Ishikawa (cell line): ENCODE measurements at regions not wholly inside any gene's neighbourhood (a gene's known extent, or its start where the extent isn't known, plus 50 kb on each side); places are given as distances from the start of the nearest gene placed in this dataset.

Experiments used
- CEBPB ChIP-seq: IDR thresholded peaks from 2 replicates; pipeline ENCODE4 v1.6.1; 2012
- EGR1 ChIP-seq: IDR thresholded peaks from 2 replicates; pipeline ENCODE4 v1.6.1; 2012
- EP300 ChIP-seq: IDR thresholded peaks from 2 replicates; pipeline ENCODE4 v1.6.1; 2012; ENCODE audit warnings: borderline replicate concordance
- RAD21 ChIP-seq: IDR thresholded peaks from 2 replicates; pipeline ENCODE4 v1.6.1; 2012; ENCODE audit warnings: low read depth
- TAF1 ChIP-seq: IDR thresholded peaks from 2 replicates; pipeline ENCODE4 v1.6.1; 2012; ENCODE audit warnings: low read depth, mild to moderate bottlenecking
- TCF12 ChIP-seq: IDR thresholded peaks from 2 replicates; pipeline ENCODE4 v1.6.1; 2012; ENCODE audit warnings: low read depth
- YY1 ChIP-seq: IDR thresholded peaks from 2 replicates; pipeline ENCODE4 v1.6.1; 2012; ENCODE audit warnings: low read depth
- ZBTB7A ChIP-seq: IDR thresholded peaks from 2 replicates; pipeline ENCODE4 v1.6.1; 2012; ENCODE audit warnings: low read depth
- TF ChIP-seq, protein P1 (sequence below): IDR thresholded peaks from 2 replicates; pipeline ENCODE4 v1.6.1; 2012
- TF ChIP-seq, protein P2 (sequence below): IDR thresholded peaks from 2 replicates; pipeline ENCODE4 v1.6.1; 2012
- TF ChIP-seq, protein P3 (sequence below): IDR thresholded peaks from 2 replicates; pipeline ENCODE4 v1.6.1; 2012; ENCODE audit warnings: low read depth, mild to moderate bottlenecking

DNA sequence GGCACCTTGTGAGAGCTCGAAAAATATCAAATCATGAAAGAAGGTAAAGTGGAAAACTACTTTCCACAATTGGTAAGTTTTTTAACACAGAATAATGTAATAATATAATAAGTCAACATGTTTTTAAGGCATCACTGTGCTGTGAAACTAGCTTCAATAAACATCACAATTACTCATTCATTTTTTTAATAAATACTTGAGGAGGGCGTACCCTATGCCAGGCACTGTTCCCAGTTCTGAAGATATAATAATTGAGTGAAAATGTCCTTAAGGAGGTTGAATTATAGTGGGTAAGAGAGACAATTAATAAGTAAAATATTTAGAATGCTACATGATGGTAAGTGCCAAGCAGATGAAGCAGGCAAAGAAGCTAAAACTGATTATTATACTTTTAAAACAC lies 381.4 kb downstream of the ELAVL2 start:
- TF ChIP-seq TAF1 (no peak), YY1 (no peak), CEBPB (no peak), EGR1 (no peak), RAD21 (no peak), EP300 (no peak), ZBTB7A (no peak), TCF12 (no peak)
- TF ChIP-seq, protein P1, sequence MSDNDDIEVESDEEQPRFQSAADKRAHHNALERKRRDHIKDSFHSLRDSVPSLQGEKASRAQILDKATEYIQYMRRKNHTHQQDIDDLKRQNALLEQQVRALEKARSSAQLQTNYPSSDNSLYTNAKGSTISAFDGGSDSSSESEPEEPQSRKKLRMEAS = no peak
- TF ChIP-seq, protein P2, sequence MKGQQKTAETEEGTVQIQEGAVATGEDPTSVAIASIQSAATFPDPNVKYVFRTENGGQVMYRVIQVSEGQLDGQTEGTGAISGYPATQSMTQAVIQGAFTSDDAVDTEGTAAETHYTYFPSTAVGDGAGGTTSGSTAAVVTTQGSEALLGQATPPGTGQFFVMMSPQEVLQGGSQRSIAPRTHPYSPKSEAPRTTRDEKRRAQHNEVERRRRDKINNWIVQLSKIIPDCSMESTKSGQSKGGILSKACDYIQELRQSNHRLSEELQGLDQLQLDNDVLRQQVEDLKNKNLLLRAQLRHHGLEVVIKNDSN = no peak
- TF ChIP-seq, protein P3, sequence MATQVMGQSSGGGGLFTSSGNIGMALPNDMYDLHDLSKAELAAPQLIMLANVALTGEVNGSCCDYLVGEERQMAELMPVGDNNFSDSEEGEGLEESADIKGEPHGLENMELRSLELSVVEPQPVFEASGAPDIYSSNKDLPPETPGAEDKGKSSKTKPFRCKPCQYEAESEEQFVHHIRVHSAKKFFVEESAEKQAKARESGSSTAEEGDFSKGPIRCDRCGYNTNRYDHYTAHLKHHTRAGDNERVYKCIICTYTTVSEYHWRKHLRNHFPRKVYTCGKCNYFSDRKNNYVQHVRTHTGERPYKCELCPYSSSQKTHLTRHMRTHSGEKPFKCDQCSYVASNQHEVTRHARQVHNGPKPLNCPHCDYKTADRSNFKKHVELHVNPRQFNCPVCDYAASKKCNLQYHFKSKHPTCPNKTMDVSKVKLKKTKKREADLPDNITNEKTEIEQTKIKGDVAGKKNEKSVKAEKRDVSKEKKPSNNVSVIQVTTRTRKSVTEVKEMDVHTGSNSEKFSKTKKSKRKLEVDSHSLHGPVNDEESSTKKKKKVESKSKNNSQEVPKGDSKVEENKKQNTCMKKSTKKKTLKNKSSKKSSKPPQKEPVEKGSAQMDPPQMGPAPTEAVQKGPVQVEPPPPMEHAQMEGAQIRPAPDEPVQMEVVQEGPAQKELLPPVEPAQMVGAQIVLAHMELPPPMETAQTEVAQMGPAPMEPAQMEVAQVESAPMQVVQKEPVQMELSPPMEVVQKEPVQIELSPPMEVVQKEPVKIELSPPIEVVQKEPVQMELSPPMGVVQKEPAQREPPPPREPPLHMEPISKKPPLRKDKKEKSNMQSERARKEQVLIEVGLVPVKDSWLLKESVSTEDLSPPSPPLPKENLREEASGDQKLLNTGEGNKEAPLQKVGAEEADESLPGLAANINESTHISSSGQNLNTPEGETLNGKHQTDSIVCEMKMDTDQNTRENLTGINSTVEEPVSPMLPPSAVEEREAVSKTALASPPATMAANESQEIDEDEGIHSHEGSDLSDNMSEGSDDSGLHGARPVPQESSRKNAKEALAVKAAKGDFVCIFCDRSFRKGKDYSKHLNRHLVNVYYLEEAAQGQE = no peak
